CD8-positive, alpha-beta memory T cell (primary cell): ENCODE measurements at regions not wholly inside any gene's neighbourhood (a gene's known extent, or its start where the extent isn't known, plus 50 kb on each side); places are given as distances from the start of the nearest gene placed in this dataset.

Experiments used
- CTCF ChIA-PET: fragments of 350-600 bp; sonication (Branson Sonifier 250); formaldehyde crosslinking; loops from one replicate; lab custom pipeline; 2021; ENCODE audit warnings: antibody characterized with exemption; lab: Charles Lee
- POLR2A ChIA-PET: fragments of 350-600 bp; sonication (Branson Sonifier 250); formaldehyde crosslinking; loops from one replicate; lab custom pipeline; 2021; ENCODE audit warnings: antibody characterized with exemption; lab: Charles Lee
- DNase-seq, 5 donors: peaks; one replicate each; pipeline versions ENCODE4 v3.0.0 to v3.0.0-alpha.2; 2020 to 2022; ENCODE audit warnings: mixed read lengths in 1 of 5
- H3K27ac ChIP-seq: one replicate; pipeline ENCODE4 v1.7.0; 2013; ENCODE audit warnings: low read depth, mild to moderate bottlenecking, low read length, moderate library complexity
- H3K27me3 ChIP-seq: 2 replicates; pipeline ENCODE4 v1.7.0; 2013; ENCODE audit warnings: low read length, mild to moderate bottlenecking; ENCODE audit not compliant: insufficient read depth, poor library complexity, severe bottlenecking
- H3K36me3 ChIP-seq: 2 replicates; pipeline ENCODE4 v1.7.0; 2013; ENCODE audit warnings: mild to moderate bottlenecking, low read length, moderate library complexity; ENCODE audit not compliant: insufficient read depth
- H3K4me1 ChIP-seq: 2 replicates; pipeline ENCODE4 v1.7.0; 2013; ENCODE audit warnings: mild to moderate bottlenecking, low read length, moderate library complexity; ENCODE audit not compliant: insufficient read depth
- H3K4me3 ChIP-seq: 2 replicates; pipeline ENCODE4 v1.7.0; 2013; ENCODE audit warnings: mild to moderate bottlenecking, low read length
- H3K9me3 ChIP-seq: 2 replicates; pipeline ENCODE4 v1.7.0; 2013; ENCODE audit warnings: mild to moderate bottlenecking, low read length
- H3K27ac Mint-ChIP-seq, 8 donors: one replicate each; pipeline ENCODE4 v1.8.0; 2020 to 2021; ENCODE audit warnings: mixed read lengths in 8 of 8, mild to moderate bottlenecking in 6 of 8, inconsistent platforms in 3 of 8, moderate library complexity in 3 of 8
- H3K27me3 Mint-ChIP-seq, 2 donors: one replicate each; pipeline ENCODE4 v1.8.0; 2020 to 2021; ENCODE audit warnings: mixed read lengths in 2 of 2, mild to moderate bottlenecking in 1 of 2, moderate library complexity in 1 of 2
- H3K36me3 Mint-ChIP-seq, 3 donors: one replicate each; pipeline ENCODE4 v1.8.0; 2020 to 2021; ENCODE audit warnings: mixed read lengths in 3 of 3, inconsistent platforms in 1 of 3, mild to moderate bottlenecking in 1 of 3
- H3K4me1 Mint-ChIP-seq, 3 donors: one replicate each; pipeline ENCODE4 v1.8.0; 2020 to 2021; ENCODE audit warnings: mixed read lengths in 3 of 3, inconsistent platforms in 1 of 3, mild to moderate bottlenecking in 1 of 3
- H3K4me3 Mint-ChIP-seq, 7 donors: one replicate each; pipeline ENCODE4 v1.8.0; 2020 to 2021; ENCODE audit warnings: mixed read lengths in 7 of 7, mild to moderate bottlenecking in 6 of 7, moderate library complexity in 4 of 7, inconsistent platforms in 2 of 7
- H3K9me3 Mint-ChIP-seq, 5 donors: one replicate each; pipeline ENCODE4 v1.8.0; 2020 to 2022; ENCODE audit warnings: mixed read lengths in 5 of 5, mild to moderate bottlenecking in 3 of 5, moderate library complexity in 2 of 5, inconsistent platforms in 1 of 5

DNA sequence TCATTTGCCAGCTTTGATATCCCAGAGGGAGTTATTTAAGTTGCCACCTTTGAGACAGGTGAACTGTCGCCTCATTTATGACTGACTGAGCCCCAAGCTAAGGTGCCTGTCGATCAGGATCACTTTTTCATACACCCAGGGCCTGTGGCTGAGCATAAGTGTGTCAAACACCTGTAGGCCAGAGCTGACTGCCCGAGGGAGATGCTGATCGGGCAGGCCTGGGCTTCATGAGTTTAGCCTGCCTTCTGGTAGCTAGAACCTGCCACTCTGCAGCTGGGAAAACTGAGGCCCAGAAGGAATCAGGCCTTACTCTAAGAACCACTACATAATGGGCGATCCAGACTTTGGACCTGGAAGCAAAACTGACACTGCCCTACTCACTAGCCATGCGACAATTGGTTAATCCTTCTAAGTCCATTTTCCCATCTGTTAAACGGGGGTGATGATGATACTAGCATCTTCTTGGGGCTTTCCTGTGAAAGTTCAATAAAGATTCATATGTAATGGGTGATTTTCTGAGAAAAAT lies 188.7 kb upstream of the GLI2 start:
- Histone ChIP-seq H3K27me3 (no peaks in the 10 kb centered on the region), H3K27ac (no peak overlapping the region), H3K36me3 (no peaks in the 10 kb centered on the region), H3K4me1 (no peaks in the 10 kb centered on the region), H3K9me3 (no peaks in the 10 kb centered on the region), H3K4me3 (no peak overlapping the region)
- no peaks in the 10 kb centered on the region for H3K9me3 Mint-ChIP-seq
- H3K27ac Mint-ChIP-seq, result no peak overlapping the region
- no peak for DNase-seq
- peaks cover 9 to 24% of the 10 kb centered on the region in 2 donors for H3K27me3 Mint-ChIP-seq
- ChIA-PET CTCF (no interaction called here), POLR2A (no interaction called here)
- no peaks in the 10 kb centered on the region for H3K36me3 Mint-ChIP-seq
- no peak overlapping the region for H3K4me3 Mint-ChIP-seq
- no peaks in the 10 kb centered on the region for H3K4me1 Mint-ChIP-seq

- DNase-seq, result no peak
- no peaks in the 10 kb centered on the region for H3K9me3 Mint-ChIP-seq
- ChIA-PET POLR2A (no interaction called here), CTCF (no interaction called here)
- H3K4me1 Mint-ChIP-seq, result no peaks in the 10 kb centered on the region
- Histone ChIP-seq H3K4me1 (no peaks in the 10 kb centered on the region), H3K36me3 (no peaks in the 10 kb centered on the region), H3K4me3 (no peak overlapping the region), H3K27ac (no peak overlapping the region), H3K27me3 (no peaks in the 10 kb centered on the region), H3K9me3 (no peaks in the 10 kb centered on the region)
- H3K4me3 Mint-ChIP-seq, result no peak overlapping the region
- H3K27me3 Mint-ChIP-seq, result peaks cover 9 to 25% of the 10 kb centered on the region in 2 donors
- no peak overlapping the region for H3K27ac Mint-ChIP-seq
- H3K36me3 Mint-ChIP-seq, result no peaks in the 10 kb centered on the region
These were observed 188.0 kb upstream of the GLI2 start for GRCh38 chr2:120547662-120548061.

GRCh38 chr2:120548627-120549608 lies 186.8 kb upstream of the GLI2 start:
- Mint-ChIP-seq H3K4me3 (no peak overlapping the region), H3K36me3 (no peaks in the 10 kb centered on the region), H3K27me3 (peaks cover 18 to 27% of the 10 kb centered on the region in 2 donors), H3K4me1 (peaks cover 0 to 4% (median 0%) of the 10 kb centered on the region in 3 donors), H3K27ac (no peak overlapping the region), H3K9me3 (no peaks in the 10 kb centered on the region)
- CTCF ChIA-PET, result no interaction called here
- Histone ChIP-seq H3K27me3 (no peaks in the 10 kb centered on the region), H3K27ac (no peak overlapping the region), H3K4me3 (no peak overlapping the region), H3K36me3 (no peaks in the 10 kb centered on the region), H3K9me3 (no peaks in the 10 kb centered on the region), H3K4me1 (no peaks in the 10 kb centered on the region)
- no peak for DNase-seq
- POLR2A ChIA-PET, result no interaction called here

DNA sequence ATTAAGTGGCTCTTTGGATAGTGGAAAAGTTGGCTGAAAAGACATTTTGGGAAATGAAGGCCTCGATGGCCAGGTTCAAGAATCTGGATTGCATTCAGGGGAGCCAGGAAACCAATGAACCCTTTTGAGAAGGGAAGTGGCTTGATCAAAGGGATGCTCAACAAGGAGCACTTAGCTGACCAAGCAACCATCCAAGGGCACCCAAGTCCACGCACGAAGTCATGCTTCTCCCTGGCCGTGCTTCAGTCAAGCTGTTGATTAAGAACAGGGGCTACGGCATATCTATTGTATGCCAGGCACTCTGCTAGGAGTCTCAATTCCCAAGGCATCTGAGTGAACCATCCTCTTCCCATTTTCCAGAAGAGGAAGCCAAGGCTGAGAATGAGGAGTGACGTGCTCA lies 185.8 kb upstream of the GLI2 start:
- H3K36me3 Mint-ChIP-seq, result no peaks in the 10 kb centered on the region
- H3K4me1 Mint-ChIP-seq, result peaks cover 0 to 4% (median 0%) of the 10 kb centered on the region in 3 donors
- H3K9me3 ChIP-seq, result no peaks in the 10 kb centered on the region
- no peak overlapping the region for H3K27ac Mint-ChIP-seq
- no peaks in the 10 kb centered on the region for H3K27me3 ChIP-seq
- DNase-seq, result no peak
- ChIA-PET POLR2A (no interaction called here), CTCF (no interaction called here)
- H3K36me3 ChIP-seq, result no peaks in the 10 kb centered on the region
- H3K27ac ChIP-seq, result no peak overlapping the region
- H3K9me3 Mint-ChIP-seq, result no peaks in the 10 kb centered on the region
- no peak overlapping the region for H3K4me3 ChIP-seq
- peaks cover 23 to 25% of the 10 kb centered on the region in 2 donors for H3K27me3 Mint-ChIP-seq
- no peak overlapping the region for H3K4me3 Mint-ChIP-seq
- H3K4me1 ChIP-seq, result no peaks in the 10 kb centered on the region

DNA sequence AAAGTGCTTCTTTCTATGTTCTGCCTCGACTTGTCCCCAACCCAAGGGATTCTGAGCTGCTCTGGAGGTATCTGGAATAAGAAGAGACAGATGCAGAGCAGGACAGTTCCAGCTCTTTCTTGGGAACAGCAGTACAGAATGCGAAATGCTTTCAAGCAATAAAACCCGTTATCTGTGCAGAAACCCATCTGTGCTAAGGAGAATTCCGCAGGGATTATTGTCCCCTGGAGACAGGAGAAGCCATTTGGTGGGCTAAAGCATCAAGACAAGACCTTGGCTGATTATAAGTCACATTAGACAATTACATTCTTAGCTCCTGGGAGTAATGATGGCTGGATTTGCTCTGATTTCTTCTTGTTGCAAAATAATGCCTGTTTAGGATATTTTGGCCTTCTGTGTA lies 185.4 kb upstream of the GLI2 start:
- ChIA-PET POLR2A (no interaction called here), CTCF (no interaction called here)
- no peaks in the 10 kb centered on the region for H3K4me1 ChIP-seq
- H3K27ac ChIP-seq, result no peak overlapping the region
- no peaks in the 10 kb centered on the region for H3K36me3 ChIP-seq
- H3K27ac Mint-ChIP-seq, result no peak overlapping the region
- no peak for DNase-seq
- H3K9me3 Mint-ChIP-seq, result no peaks in the 10 kb centered on the region
- H3K4me3 Mint-ChIP-seq, result no peak overlapping the region
- H3K9me3 ChIP-seq, result no peaks in the 10 kb centered on the region
- H3K27me3 ChIP-seq, result no peaks in the 10 kb centered on the region
- H3K4me3 ChIP-seq, result no peak overlapping the region
- H3K4me1 Mint-ChIP-seq, result peaks cover 0 to 4% (median 0%) of the 10 kb centered on the region in 3 donors
- H3K27me3 Mint-ChIP-seq, result peaks cover 23 to 27% of the 10 kb centered on the region in 2 donors
- no peaks in the 10 kb centered on the region for H3K36me3 Mint-ChIP-seq

DNA sequence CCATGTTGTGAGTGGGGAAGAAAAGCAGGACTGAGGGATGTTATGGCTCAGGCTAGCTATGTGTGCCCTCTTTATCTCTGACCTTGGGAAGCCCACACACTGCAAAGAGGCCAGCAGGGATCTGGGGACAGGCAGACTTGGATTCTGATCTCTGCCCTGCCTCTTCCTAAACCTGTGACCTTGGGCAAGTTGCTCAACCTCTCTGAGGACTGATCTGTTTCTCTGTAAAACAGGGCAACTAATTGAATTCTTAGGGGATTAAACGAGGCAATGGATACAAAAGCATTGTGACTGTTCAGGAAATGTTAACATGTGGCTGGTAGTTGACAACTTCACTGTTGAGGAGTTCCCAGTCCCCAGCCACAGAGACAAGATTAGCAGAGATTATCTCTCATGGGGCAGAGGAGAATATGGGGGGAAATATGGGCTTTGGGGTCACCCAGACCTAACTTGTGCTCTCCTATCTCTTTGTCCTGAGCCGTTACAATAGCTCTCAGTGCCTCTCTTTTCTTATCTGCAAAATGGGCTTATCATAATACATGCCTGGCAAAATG lies 184.7 kb upstream of the GLI2 start:
- Histone ChIP-seq H3K27me3 (no peaks in the 10 kb centered on the region), H3K9me3 (no peaks in the 10 kb centered on the region), H3K4me3 (no peak overlapping the region), H3K27ac (no peak overlapping the region), H3K4me1 (no peaks in the 10 kb centered on the region), H3K36me3 (no peaks in the 10 kb centered on the region)
- Mint-ChIP-seq H3K36me3 (no peaks in the 10 kb centered on the region), H3K9me3 (no peaks in the 10 kb centered on the region), H3K27ac (no peak overlapping the region), H3K4me1 (peaks cover 0 to 4% (median 0%) of the 10 kb centered on the region in 3 donors), H3K4me3 (no peak overlapping the region), H3K27me3 (peaks cover 19 to 28% of the 10 kb centered on the region in 2 donors)
- ChIA-PET CTCF (no interaction called here), POLR2A (no interaction called here)
- DNase-seq, result no peak

DNA sequence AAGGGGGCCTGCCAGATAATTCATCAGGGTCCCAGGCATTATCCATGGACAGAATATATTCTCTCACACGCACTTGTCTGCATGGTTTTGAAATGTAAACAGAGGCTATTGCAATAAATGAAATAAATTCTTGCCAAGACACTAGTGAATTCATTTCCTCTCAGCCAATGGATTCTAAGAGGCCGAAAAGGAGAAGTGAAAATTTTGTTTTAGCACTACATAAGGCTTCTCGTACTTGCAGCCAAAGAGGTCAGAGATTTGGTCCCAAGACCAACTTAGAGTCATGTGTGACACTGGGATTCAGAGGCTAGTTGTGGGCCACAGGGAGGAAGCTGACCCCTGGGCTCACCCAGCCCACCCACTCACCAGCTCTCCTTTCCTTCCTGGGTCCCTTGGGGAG lies 184.1 kb upstream of the GLI2 start:
- peaks cover 0 to 4% (median 0%) of the 10 kb centered on the region in 3 donors for H3K4me1 Mint-ChIP-seq
- no peak overlapping the region for H3K4me3 Mint-ChIP-seq
- DNase-seq, result no peak
- no peak overlapping the region for H3K27ac Mint-ChIP-seq
- H3K9me3 ChIP-seq, result no peaks in the 10 kb centered on the region
- H3K4me3 ChIP-seq, result no peak overlapping the region
- H3K9me3 Mint-ChIP-seq, result no peaks in the 10 kb centered on the region
- no peaks in the 10 kb centered on the region for H3K36me3 Mint-ChIP-seq
- no peaks in the 10 kb centered on the region for H3K4me1 ChIP-seq
- no peaks in the 10 kb centered on the region for H3K36me3 ChIP-seq
- no peaks in the 10 kb centered on the region for H3K27me3 ChIP-seq
- CTCF ChIA-PET, result no interaction called here
- peaks cover 19 to 28% of the 10 kb centered on the region in 2 donors for H3K27me3 Mint-ChIP-seq
- POLR2A ChIA-PET, result no interaction called here
- no peak overlapping the region for H3K27ac ChIP-seq

- CTCF ChIA-PET, result no interaction called here
- Mint-ChIP-seq H3K27me3 (peaks cover 19 to 28% of the 10 kb centered on the region in 2 donors), H3K27ac (no peak overlapping the region)
These were observed 183.6 kb upstream of the GLI2 start for GRCh38 chr2:120552079-120552478.

More at GRCh38 chr2:120552079-120552478, 183.6 kb upstream of the GLI2 start:
- Histone ChIP-seq H3K27ac (no peak overlapping the region), H3K27me3 (no peaks in the 10 kb centered on the region), H3K36me3 (no peaks in the 10 kb centered on the region), H3K4me1 (no peaks in the 10 kb centered on the region), H3K4me3 (no peak overlapping the region), H3K9me3 (no peaks in the 10 kb centered on the region)
- no peak for DNase-seq
- H3K36me3 Mint-ChIP-seq, result no peaks in the 10 kb centered on the region
- no peak overlapping the region for H3K4me3 Mint-ChIP-seq
- H3K4me1 Mint-ChIP-seq, result peaks cover 0 to 4% (median 0%) of the 10 kb centered on the region in 3 donors
- POLR2A ChIA-PET, result no interaction called here
- H3K9me3 Mint-ChIP-seq, result no peaks in the 10 kb centered on the region
